IPS-18a (cell line): ENCODE measurements at regions not wholly inside any gene's neighbourhood (a gene's known extent, or its start where the extent isn't known, plus 50 kb on each side); places are given as distances from the start of the nearest gene placed in this dataset.

ENCODE experiments used
- H3K27ac ChIP-seq: one replicate; pipeline ENCODE4 v1.5.1; 2013; ENCODE audit warnings: low read length
- H3K27me3 ChIP-seq: one replicate; pipeline ENCODE4 v1.6.1; 2013; ENCODE audit warnings: mild to moderate bottlenecking, low read length; ENCODE audit not compliant: control insufficient read depth, insufficient read depth
- H3K36me3 ChIP-seq: one replicate; pipeline ENCODE4 v1.6.1; 2013; ENCODE audit warnings: low read depth, low read length; ENCODE audit not compliant: control insufficient read depth
- H3K4me1 ChIP-seq: one replicate; pipeline ENCODE4 v1.6.1; 2013; ENCODE audit warnings: low read depth, low read length; ENCODE audit not compliant: control insufficient read depth
- H3K4me3 ChIP-seq: one replicate; pipeline ENCODE4 v1.5.1; 2013; ENCODE audit warnings: low read length
- H3K9ac ChIP-seq: one replicate; pipeline ENCODE4 v1.6.1; 2013; ENCODE audit warnings: mild to moderate bottlenecking, low read length, moderate library complexity
- H3K9me3 ChIP-seq: one replicate; pipeline ENCODE4 v1.6.1; 2013; ENCODE audit warnings: low read depth, low read length; ENCODE audit not compliant: control insufficient read depth

GRCh38 chr1:90558754-90559378 is 158.2 kb downstream of the BARHL2 start:
- Histone ChIP-seq H3K4me1 (peaks cover 42% of the 10 kb centered on the region), H3K4me3 (no peak overlapping the region), H3K9ac (no peak overlapping the region), H3K36me3 (no peaks in the 10 kb centered on the region), H3K27ac (no peak overlapping the region), H3K9me3 (no peaks in the 10 kb centered on the region), H3K27me3 (peaks cover 51% of the 10 kb centered on the region)

GRCh38 chr1:90558126-90558525 is 159.0 kb downstream of the BARHL2 start:
- Histone ChIP-seq H3K9ac (no peak overlapping the region), H3K4me3 (no peak overlapping the region), H3K27ac (no peak overlapping the region), H3K27me3 (peaks cover 44% of the 10 kb centered on the region), H3K36me3 (no peaks in the 10 kb centered on the region), H3K9me3 (no peaks in the 10 kb centered on the region), H3K4me1 (peaks cover 41% of the 10 kb centered on the region)

- Histone ChIP-seq H3K27ac (no peak overlapping the region), H3K4me3 (no peak overlapping the region), H3K4me1 (peaks cover 37% of the 10 kb centered on the region), H3K27me3 (peaks cover 39% of the 10 kb centered on the region), H3K9ac (no peak overlapping the region), H3K9me3 (no peaks in the 10 kb centered on the region), H3K36me3 (no peaks in the 10 kb centered on the region)
Measured at GRCh38 chr1:90557706-90558105, 159.4 kb downstream of the BARHL2 start.

- H3K27me3 ChIP-seq: no peaks in the 10 kb centered on the region
- H3K4me3 ChIP-seq: no peak overlapping the region
- peaks cover 8% of the 10 kb centered on the region for H3K4me1 ChIP-seq
- H3K36me3 ChIP-seq: no peaks in the 10 kb centered on the region
- no peak overlapping the region for H3K9ac ChIP-seq
- H3K9me3 ChIP-seq: no peaks in the 10 kb centered on the region
- H3K27ac ChIP-seq: no peak overlapping the region
Measured at GRCh38 chr1:90550626-90551406, 166.3 kb downstream of the BARHL2 start.

GRCh38 chr1:90544356-90544755 is 172.7 kb downstream of the BARHL2 start:
- H3K4me3 ChIP-seq: no peak overlapping the region
- no peaks in the 10 kb centered on the region for H3K36me3 ChIP-seq
- H3K9ac ChIP-seq: no peak overlapping the region
- no peaks in the 10 kb centered on the region for H3K4me1 ChIP-seq
- no peaks in the 10 kb centered on the region for H3K27me3 ChIP-seq
- H3K27ac ChIP-seq: no peak overlapping the region
- H3K9me3 ChIP-seq: no peaks in the 10 kb centered on the region

GRCh38 chr1:90537606-90538362 is 179.3 kb downstream of the BARHL2 start:
- H3K4me3 ChIP-seq: no peak overlapping the region
- H3K36me3 ChIP-seq: no peaks in the 10 kb centered on the region
- no peak overlapping the region for H3K27ac ChIP-seq
- peaks cover 27% of the 10 kb centered on the region for H3K4me1 ChIP-seq
- H3K9me3 ChIP-seq: no peaks in the 10 kb centered on the region
- H3K27me3 ChIP-seq: peaks cover 12% of the 10 kb centered on the region
- H3K9ac ChIP-seq: no peak overlapping the region

GRCh38 chr1:90534663-90535295 is 182.3 kb downstream of the BARHL2 start:
- Histone ChIP-seq H3K27me3 (peaks cover 12% of the 10 kb centered on the region), H3K9ac (peak overlapping the region; percentile 16), H3K27ac (no peak overlapping the region), H3K4me3 (no peak overlapping the region), H3K9me3 (no peaks in the 10 kb centered on the region), H3K4me1 (peaks cover 27% of the 10 kb centered on the region), H3K36me3 (no peaks in the 10 kb centered on the region)

GRCh38 chr1:90534116-90534515 is 183.0 kb downstream of the BARHL2 start:
- Histone ChIP-seq H3K36me3 (no peaks in the 10 kb centered on the region), H3K27me3 (peaks cover 12% of the 10 kb centered on the region), H3K27ac (no peak overlapping the region), H3K4me1 (peaks cover 27% of the 10 kb centered on the region), H3K9ac (peak overlapping the region; percentile 16), H3K4me3 (no peak overlapping the region), H3K9me3 (no peaks in the 10 kb centered on the region)

- H3K27ac ChIP-seq: no peak overlapping the region
- H3K27me3 ChIP-seq: no peaks in the 10 kb centered on the region
- no peaks in the 10 kb centered on the region for H3K36me3 ChIP-seq
- H3K4me1 ChIP-seq: no peaks in the 10 kb centered on the region
- no peak overlapping the region for H3K9ac ChIP-seq
- H3K9me3 ChIP-seq: no peaks in the 10 kb centered on the region
- H3K4me3 ChIP-seq: no peak overlapping the region
Measured at GRCh38 chr1:90526954-90527353, 190.1 kb downstream of the BARHL2 start.

GRCh38 chr1:90522432-90522831 is 194.7 kb downstream of the BARHL2 start:
- Histone ChIP-seq H3K9me3 (no peaks in the 10 kb centered on the region), H3K27me3 (no peaks in the 10 kb centered on the region)

GRCh38 chr1:90513956-90514355 is 203.1 kb downstream of the BARHL2 start:
- H3K4me1 ChIP-seq: peaks cover 21% of the 10 kb centered on the region

More at GRCh38 chr1:90522432-90522831, 194.7 kb downstream of the BARHL2 start:
- Histone ChIP-seq H3K4me1 (peaks cover 5% of the 10 kb centered on the region), H3K27ac (no peak overlapping the region), H3K4me3 (no peak overlapping the region), H3K36me3 (no peaks in the 10 kb centered on the region), H3K9ac (no peak overlapping the region)

More at GRCh38 chr1:90513956-90514355, 203.1 kb downstream of the BARHL2 start:
- H3K36me3 ChIP-seq: no peaks in the 10 kb centered on the region
- H3K9me3 ChIP-seq: no peaks in the 10 kb centered on the region
- H3K9ac ChIP-seq: no peak overlapping the region
- H3K27ac ChIP-seq: no peak overlapping the region
- no peaks in the 10 kb centered on the region for H3K27me3 ChIP-seq
- H3K4me3 ChIP-seq: no peak overlapping the region
